Prostate gland (tissue), 2 donors: ENCODE measurements at regions not wholly inside any gene's neighbourhood (a gene's known extent, or its start where the extent isn't known, plus 50 kb on each side); places are given as distances from the start of the nearest gene placed in this dataset.

Experiments used
- CTCF ChIP-seq, 4 experiments: fragments of 200-600 bp in 2 of 4; fragments of 450-650 bp in 2 of 4; sonication (generic) in 2 of 4; IDR thresholded peaks; 1 replicate in 3 of 4; 2 replicates in 1 of 4; pipeline ENCODE4 v1.5.1; 2016 to 2019; ENCODE audit warnings: antibody characterized with exemption in 4 of 4, mild to moderate bottlenecking in 2 of 4, moderate library complexity in 2 of 4
- POLR2A ChIP-seq: fragments of 450-650 bp; IDR thresholded peaks from one replicate; pipeline ENCODE4 v1.6.1; 2016; ENCODE audit warnings: antibody characterized with exemption, mild to moderate bottlenecking
- POLR2AphosphoS5 ChIP-seq: sonication (generic); formaldehyde crosslinking; IDR thresholded peaks from one replicate; pipeline ENCODE4 v1.6.1; 2017; ENCODE audit warnings: antibody characterized with exemption

- TF ChIP-seq CTCF (IDR thresholded peaks at IDR 0.05) (no peak), POLR2A (no peak), POLR2AphosphoS5 (no peak)
These were observed 52.0 kb upstream of the RYK start for GRCh38 chr3:134302674-134303073.
